ENCODE measurements at regions not wholly inside any gene's neighbourhood (a gene's known extent, or its start where the extent isn't known, plus 50 kb on each side); places are given as distances from the start of the nearest gene placed in this dataset.
"Not testable (repeated sequence)": the region's sequence is repeated elsewhere in the genome, so short reads cannot be mapped to it uniquely, and the experiment has no call there.

DNA sequence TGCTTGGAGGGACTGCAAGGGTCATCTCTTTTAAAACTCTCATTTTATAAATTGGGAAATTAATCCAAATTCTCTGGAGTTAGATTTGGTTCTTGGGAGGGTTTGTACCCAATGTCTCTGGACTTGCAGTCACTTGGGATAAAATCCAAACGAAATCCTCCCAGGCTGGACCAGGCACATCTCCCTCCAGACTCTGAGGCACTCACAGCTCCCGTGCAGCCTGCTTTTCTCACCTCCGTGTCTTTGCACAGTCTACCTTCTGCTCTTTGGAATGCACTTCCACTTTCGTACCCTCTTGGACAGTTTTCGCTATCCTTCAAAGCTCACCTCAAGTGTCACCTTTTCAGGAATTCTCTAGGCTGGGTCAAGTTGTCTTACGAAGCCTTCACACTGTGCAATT, 166.3 kb downstream of the MYCN start:
- 79 to 87% (median 86%) methylated on average over 6 of the region's 6 CpGs for WGBS, 3 donors
- H3K27ac ChIP-seq (ENCODE audit: low read depth, low read length), result no peak overlapping the region

DNA sequence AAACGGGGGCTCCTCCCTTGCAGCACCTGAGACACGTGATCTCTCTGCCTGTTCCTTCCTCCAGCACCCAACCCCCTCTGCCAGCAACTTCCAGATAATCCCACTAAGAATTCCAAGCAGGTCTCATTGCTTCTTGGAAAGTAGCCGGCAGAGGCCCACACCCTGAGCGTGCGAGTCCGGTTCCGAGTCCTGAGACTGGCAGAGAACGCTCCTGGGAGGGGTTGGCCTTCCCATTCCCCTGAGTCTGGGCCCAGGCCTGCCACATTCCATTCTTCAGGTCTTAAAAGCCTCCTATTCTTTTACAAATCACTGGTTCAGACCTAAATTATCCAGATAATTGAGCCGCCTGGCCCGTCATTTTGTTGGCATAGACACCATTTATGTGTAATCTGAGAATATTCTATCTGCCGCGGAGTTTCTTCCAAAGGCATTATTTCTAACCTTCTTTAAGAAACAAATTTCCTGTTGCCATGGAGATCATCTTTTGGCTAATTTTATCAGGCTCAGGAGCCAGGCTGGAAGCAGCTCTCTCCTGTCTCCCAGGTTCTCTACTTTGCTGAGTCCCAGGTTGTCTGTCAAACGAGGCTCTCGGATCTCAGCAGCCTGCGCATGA, 165.4 kb downstream of the MYCN start:
- WGBS, 3 donors, result 59 to 70% (median 60%) methylated on average over 15 of the region's 15 CpGs
- no peak overlapping the region for H3K27ac ChIP-seq (ENCODE audit: low read depth, low read length)

DNA sequence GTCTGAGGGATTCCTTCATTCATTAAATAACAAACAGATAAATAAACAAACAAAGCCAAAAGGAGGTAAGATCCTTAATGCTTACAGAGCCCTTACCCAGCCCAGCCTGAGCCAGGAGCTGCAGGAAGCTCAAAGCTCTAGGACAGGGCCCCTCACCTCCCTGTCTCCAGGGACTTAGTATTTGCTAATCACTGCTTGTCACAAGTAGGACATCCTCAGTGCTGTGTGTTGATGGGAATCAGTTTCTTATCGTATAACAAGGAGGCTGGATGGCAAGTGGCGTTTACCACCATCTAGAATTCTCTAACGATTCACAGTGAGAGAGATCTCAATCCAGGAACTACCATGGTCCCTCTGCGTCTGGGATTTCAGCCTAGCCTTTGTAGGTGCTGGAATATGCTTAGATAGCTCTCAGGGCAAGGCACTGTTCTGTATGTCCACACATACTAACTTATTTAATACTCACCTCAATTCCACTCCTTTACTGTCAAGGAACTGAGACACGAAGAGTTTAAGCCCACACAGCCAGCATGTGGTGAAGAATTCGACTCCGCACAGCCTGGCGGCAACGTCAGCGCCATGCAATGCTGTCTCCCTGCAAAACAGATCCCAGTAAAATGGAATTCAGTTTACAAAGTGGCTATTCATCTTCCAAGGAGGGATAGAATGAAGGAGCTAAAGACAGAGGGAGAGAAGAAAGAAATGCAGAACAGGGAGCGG, 164.8 kb downstream of the MYCN start:
- no peak overlapping the region for H3K27ac ChIP-seq (ENCODE audit: low read depth, low read length)
- 62 to 68% (median 62%) methylated on average over 11 of the region's 11 CpGs for WGBS, 3 donors

DNA sequence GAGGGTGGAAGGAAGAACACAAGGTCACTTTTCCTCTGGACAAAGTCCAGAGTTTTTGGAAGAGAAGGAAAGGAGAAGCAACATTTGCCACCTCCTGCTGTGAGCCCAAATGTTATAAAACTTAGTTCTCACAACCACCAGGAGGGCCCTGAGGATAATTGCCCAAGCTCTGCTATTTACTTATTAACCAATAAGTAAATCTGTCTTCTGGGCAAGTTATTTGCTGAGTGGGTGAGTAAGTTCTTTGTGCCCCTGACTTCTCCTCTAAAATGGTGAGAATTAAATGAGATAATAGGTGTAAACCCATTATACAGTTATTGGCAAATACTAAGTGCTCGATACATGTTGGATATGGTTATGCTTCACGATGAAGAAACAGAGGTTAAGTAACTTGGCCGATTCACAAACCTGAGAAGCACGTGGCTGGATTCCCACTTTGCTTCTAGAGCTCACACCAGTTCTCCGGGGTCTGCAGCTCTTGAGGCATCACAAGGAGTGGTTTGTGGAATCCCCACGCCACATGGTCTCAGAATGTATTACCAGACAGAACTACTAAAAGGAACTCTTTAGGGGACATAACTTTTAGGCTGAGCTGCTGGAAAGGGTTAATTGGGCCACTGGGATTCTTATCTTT, 164.1 kb downstream of the MYCN start:
- no peak overlapping the region for H3K27ac ChIP-seq (ENCODE audit: low read depth, low read length)
- 66 to 83% (median 81%) methylated on average over 6 of the region's 6 CpGs for WGBS, 3 donors

DNA sequence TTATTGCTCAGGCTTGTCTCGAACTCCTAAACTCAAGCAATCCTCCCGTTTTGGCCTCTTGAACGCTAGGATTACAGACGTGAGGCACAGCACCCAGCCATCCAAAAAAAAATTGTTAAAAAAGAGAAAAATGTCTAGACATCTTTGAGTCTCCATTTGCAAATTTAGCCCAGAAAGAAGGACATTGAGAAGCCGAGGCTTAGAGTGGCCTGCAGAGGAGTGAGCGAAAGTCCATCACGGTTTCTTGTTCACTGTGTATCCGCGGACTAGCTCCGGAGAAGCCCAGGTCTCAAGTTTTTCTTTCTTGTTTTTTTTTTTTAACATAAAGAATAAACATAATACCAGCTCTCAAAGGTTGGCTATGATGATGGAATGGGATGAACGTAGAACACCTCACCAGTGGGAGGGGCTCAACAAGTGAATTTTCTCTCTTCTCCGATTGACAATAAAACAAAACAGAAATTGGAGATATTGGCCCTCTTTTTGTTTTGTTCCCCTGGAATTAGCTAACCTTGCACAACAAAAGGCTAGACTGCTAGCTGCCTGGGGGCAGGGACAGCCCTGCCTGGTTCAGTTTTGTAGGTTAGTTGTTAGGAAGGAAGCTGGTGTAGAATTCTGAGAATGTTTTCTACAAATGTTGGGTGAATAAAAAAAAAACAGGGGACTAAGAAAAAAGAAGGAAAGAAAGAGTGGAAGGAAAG, 163.4 kb downstream of the MYCN start:
- WGBS, 3 donors, result 87 to 90% (median 89%) methylated on average over 12 of the region's 12 CpGs
- H3K27ac ChIP-seq (ENCODE audit: low read depth, low read length), result no peak overlapping the region

DNA sequence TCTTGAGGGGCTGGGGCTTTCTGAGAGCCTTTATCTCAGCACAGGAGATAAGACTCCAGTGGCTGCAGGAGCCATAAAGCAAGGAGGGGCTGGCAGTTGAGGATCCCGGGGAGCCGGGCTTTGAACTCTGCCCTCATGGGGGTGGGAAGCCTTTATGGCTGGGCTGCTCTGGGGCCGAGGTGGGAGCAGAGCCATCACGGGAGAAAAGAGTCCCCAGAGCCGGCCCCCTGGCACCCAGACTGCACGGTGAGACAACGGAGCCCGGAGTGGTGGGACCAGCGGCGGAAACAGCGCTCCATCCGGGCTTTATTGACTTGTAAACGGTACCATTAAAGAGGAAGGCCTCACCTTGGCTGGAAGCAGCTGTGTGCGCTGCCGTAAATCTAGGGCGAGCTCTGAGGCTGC, 162.6 kb downstream of the MYCN start:
- no peak overlapping the region for H3K27ac ChIP-seq (ENCODE audit: low read depth, low read length)
- 41 to 62% (median 58%) methylated on average over 16 of the region's 16 CpGs for WGBS, 3 donors

DNA sequence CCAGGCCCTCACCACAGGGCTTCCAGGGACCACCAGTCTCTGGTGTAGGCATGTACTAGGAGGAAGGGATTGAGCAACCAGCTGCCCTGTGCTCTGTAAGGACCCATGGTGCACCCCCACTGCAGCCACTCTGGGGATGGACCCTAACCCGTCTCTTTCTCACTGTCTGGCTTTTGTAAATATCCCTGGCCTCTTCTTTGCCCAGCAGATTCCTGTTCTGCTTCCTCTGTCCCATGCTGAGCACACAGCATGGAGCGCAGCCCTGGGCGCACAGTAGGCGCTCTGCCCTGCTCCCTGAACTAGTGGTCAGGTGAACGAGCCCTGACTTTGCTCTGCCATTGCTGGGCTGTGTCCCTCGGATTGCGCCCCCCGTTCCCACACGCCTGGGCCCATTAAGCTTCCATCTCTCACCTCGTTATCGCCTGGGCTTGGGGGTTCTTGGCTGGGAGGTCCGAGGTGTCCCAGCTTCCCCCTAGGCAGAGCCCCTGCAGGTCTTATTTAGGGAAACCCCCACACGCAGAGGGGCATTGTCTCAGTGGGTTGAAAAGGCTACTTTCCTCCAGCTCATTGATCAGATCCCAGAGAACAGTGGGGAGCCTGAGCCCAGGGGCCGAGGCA, 162.1 kb downstream of the MYCN start:
- no peak overlapping the region for H3K27ac ChIP-seq (ENCODE audit: low read depth, low read length)
- 72 to 76% (median 75%) methylated on average over 13 to 14 of the region's 14 CpGs for whole genome bisulfite sequencing, 3 donors

DNA sequence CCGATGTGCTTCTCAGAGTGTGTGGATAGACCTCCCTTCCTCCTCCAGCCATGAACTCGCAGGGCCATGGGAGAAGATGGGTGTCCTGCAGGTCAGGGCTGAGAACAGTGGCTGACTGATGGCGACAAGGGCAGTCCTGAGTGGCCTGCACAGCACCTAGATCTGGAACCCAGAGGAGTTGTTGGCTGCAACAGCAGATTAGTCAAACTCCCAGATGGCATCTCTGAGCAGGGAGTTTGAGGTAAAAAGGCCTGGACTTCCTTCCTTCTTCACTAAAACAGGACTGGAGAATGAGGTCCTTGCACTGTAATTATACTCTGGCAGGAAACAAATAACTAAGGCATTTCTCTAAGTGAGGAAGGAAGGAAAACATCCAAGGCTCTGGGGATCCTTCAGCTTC, 160.8 kb downstream of the MYCN start:
- 68 to 87% (median 72%) methylated on average over 3 of the region's 3 CpGs for WGBS, 3 donors
- no peak overlapping the region for H3K27ac ChIP-seq (ENCODE audit: low read depth, low read length)

DNA sequence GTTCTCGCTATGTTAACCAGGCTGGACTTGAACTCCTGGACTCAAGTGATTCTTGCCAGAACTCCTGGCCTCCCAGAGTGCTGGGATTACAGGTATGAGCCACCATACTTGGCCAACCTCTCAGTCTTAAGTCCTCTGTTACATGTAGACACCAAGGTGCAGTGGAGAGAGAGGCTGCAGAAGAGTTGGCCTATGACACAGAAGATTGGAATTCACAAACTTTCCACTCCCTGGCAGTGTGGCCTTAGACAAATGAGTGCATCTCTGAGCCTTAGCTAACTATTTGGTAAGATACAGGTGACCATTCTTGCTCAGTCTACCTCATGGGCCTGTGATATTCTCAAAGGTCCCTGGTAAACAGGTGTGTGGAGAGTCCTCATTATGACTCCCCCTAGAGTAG, 159.7 kb downstream of the MYCN start:
- H3K27ac ChIP-seq (ENCODE audit: low read depth, low read length), result no peak overlapping the region
- WGBS, 3 donors, result 81 to 95% (median 92%) methylated on average over 1 of the region's 1 CpG

DNA sequence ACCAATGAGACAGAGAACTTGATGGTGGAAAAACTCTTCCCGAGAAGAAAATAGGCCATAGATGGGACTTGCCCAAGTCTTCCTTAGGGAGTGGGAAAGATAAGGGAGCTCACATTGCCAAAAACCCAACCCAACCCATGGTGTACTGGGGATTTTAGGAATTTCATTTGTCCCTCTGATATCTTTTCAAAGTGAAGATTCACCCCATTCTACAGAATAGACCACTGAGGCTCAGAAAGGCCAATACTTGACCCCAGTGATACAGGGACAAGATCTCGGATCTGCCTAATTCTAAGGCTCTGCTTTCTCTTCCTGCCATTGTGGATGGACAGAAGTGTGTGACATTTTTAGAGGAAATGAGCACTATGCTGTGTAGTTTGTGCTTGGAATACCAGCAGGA, 159.0 kb downstream of the MYCN start:
- no peak overlapping the region for H3K27ac ChIP-seq (ENCODE audit: low read depth, low read length)
- WGBS, 3 donors, result 94 to 98% (median 98%) methylated on average over 2 of the region's 2 CpGs

DNA sequence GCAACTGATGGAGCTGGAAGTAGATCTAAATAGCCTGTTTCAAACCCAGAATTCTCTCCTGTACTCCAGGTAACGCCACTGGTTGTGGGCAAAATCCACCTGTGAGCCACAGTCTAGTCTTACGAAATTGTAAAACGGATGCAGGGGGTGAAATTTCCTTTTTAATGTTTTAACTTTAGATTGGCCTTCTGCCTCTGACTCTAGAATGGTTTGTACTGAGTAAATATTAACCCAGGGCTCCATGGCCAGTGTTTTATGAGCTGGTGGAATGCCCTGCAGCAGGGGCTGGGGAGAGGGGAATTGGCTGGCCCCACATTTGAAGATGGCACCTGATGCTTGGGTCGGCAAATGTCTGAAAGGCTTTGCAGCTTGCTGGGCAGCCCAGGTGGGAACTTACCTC, 156.6 kb downstream of the MYCN start:
- no peak overlapping the region for H3K27ac ChIP-seq (ENCODE audit: low read depth, low read length)
- WGBS, 3 donors, result 47 to 69% (median 67%) methylated on average over 4 of the region's 4 CpGs

DNA sequence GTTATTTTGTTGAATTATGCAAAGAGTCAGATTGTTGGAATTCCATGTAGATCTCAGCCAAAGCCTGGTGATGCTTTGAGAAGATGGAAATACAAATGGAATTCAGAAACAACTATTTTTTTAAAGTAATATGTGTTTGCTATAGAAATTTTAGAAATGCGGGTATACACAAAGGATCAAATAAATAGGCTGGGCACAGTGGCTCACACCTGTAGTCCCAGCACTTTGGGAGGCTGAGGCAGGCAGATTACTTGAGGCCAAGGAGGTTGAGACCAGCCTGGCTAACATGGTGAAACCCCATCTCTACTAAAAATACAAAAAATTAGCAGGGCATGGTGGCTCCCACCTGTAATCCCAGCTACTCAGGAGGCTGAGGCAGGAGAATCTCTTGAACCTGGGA, 155.1 kb downstream of the MYCN start:
- WGBS, 3 donors, result 36 to 97% (median 44%) methylated on average over 1 of the region's 1 CpG
- H3K27ac ChIP-seq (ENCODE audit: low read depth, low read length), result not testable (repeated sequence)

DNA sequence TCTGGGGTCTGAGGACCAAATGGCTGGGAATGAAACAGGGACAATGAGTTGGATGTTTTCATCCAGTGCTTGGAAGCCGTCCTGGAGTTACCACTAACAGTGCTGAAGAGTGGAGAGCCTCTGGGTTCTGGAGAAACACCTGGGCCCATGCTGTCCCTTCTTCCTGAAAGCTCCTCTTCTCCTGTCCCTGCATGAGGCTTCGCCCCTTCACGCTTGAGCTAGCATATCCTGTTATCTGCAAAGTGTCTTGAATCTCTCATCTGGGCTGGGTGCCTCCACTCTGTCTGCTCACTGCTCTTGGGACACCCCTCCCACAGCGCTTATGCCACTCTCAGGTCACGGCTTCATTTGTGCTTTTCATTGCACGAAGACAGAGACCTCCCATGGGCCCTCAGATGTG, 154.5 kb downstream of the MYCN start:
- 84 to 89% (median 88%) methylated on average over 6 of the region's 6 CpGs for WGBS, 3 donors
- H3K27ac ChIP-seq (ENCODE audit: low read depth, low read length), result no peak overlapping the region

DNA sequence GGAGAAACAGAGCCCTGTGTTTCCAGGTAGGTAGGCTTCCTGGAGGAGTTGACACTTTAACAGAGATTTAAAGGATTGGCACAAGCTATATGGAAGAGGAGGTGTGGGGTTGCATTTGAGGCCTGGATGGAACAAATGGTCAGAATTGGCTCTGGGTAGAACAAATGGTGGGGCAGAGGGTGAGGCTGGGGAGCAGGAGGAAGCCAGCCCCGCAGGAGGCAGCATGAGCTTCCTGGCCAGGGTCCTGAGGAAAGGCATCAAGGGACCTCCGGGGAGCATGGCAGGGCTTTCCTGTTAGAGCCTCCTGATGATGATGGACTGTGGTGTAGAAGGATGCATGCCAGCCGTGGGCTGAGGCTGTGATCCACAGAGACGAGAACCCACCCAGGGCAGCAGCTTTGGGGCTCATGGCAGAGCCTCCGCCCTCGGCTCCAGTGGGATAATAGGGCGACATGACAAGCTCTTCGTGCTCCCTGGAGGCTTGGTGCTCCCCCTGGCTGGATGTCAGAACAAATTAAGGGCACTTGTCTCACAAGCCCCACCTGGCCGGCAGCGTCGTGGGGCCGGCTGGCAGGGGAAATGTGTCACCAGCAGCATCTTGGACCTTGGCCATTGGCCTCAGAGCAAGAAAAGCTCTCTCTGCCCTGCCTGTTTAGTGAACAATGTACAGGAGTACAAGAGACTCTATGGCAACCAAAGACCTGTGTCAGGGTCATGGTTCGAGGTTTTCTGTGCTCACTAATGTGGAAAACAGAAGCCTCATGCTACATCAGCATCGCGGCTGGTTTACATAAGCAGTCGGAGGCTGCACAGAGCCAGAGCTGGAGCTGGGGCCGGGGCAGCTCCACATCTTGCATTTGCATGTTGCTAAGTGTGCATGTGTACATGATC, 153.5 kb downstream of the MYCN start:
- 45 to 58% (median 53%) methylated on average over 17 of the region's 17 CpGs for WGBS, 3 donors

DNA sequence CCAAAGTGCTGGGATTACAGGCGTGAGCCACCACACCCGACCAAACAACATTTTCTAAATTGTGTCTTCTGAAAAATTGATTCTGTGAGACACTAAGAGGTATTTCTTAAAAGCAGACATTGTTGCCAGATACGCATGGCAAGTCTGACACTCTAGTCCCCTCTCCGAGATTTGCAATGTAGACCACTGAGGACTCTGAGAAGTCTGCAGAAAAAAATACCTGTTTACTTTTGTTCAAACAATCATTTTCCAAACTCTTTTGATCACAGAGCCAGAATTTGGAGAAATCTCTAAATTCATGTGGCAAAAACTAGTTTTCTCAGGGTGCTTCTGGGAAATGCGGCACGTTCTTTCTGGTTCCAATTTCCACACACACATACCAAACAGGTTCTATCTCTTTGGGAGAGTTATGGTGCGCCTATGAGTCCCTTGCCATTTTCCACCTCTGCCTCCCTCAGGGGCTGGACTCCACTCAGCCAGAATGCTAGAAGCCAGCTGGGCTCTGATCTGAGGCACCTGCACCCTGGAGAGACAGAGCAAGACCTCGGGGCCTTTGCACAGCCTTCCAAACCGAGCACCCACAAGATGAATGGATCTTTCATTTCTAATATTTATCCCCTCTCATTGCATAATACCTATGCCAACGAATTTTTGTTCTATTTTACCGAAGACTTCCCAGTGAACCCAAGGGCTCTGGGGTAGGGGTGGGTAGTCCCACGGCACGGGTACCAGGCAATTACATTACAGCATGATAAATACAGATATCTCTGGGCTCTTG, 152.7 kb downstream of the MYCN start:
- WGBS, 3 donors, result 85 to 95% (median 90%) methylated on average over 13 of the region's 13 CpGs

More for the DNA sequence above, 153.5 kb downstream of the MYCN start:
- H3K27ac ChIP-seq (ENCODE audit: low read depth, low read length), result no peak overlapping the region

DNA sequence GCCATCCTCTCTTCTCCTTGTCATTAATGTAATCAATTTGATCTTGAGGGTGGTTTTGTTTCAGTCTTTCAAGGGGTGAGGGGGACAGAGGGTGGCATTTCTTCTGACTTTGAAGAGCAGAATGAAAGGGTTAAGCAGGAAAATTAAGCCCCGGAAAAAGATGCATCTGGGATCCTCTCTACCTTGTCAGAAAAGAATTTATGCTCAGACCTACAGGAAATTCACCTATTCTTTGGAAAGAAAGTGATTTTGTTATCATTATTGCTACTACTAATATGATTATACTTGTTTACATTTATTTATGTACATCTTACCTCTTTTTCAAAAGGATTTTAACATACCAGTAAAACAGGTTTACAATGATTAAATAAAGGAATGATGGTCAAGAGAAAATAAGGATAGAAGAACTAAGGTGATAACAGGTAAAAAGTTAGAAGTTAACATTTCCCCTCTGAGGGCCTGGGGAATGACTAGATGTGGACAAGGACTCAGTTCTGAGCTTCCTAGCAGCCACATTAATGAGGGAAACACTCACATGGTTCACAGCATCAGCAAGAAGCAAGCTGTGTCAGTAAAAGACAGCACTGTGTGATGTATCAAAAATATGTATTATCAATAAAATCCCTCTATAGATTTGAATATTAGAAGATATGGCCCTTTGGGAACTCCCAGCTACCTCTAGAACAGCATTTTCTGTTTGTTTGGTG, 151.4 kb downstream of the MYCN start:
- 50 to 62% (median 52%) methylated on average over 1 of the region's 1 CpG for WGBS, 3 donors
- H3K27ac ChIP-seq (ENCODE audit: low read depth, low read length), result no peak overlapping the region

More for the DNA sequence above, 152.7 kb downstream of the MYCN start:
- no peak overlapping the region for H3K27ac ChIP-seq (ENCODE audit: low read depth, low read length)
